ENCODE measurements at regions not wholly inside any gene's neighbourhood (a gene's known extent, or its start where the extent isn't known, plus 50 kb on each side); places are given as distances from the start of the nearest gene placed in this dataset.

DNA sequence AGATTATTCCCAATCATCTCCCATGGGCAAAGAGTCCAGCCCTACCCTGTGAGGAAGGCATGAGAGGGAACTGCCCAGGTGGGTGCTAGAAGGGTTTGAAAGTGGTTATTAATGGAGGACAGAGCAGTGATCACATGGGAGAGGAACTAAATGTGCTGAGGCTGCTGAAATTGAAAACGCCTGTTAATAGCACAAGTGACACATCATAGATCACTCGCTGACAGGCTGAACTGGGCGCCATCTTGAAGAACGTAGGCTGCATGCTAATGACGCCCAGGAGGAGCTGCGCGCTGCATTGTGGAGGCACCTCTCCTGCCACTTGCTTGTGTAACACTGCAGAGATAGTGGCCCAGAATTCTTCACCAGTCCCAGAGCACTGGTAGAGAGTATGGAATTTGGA is 182.9 kb downstream of the KCNA5 start:
- peaks cover 0 to 3% (median 0%) of the 10 kb centered on the region in 4 donors for H3K9me3 ChIP-seq
- no peaks in the 10 kb centered on the region for H3K36me3 ChIP-seq
- H3K4me3 ChIP-seq: no peak overlapping the region
- TF ChIP-seq CTCF (IDR thresholded peaks at IDR 0.05): no peak
- no peak for TF ChIP-seq POLR2A (IDR thresholded peaks at IDR 0.05)
- DNase-seq: no peak
- no peak overlapping the region for H3K27ac ChIP-seq
- H3K4me1 ChIP-seq: no peaks in the 10 kb centered on the region
- no peaks in the 10 kb centered on the region for H3K27me3 ChIP-seq

DNA sequence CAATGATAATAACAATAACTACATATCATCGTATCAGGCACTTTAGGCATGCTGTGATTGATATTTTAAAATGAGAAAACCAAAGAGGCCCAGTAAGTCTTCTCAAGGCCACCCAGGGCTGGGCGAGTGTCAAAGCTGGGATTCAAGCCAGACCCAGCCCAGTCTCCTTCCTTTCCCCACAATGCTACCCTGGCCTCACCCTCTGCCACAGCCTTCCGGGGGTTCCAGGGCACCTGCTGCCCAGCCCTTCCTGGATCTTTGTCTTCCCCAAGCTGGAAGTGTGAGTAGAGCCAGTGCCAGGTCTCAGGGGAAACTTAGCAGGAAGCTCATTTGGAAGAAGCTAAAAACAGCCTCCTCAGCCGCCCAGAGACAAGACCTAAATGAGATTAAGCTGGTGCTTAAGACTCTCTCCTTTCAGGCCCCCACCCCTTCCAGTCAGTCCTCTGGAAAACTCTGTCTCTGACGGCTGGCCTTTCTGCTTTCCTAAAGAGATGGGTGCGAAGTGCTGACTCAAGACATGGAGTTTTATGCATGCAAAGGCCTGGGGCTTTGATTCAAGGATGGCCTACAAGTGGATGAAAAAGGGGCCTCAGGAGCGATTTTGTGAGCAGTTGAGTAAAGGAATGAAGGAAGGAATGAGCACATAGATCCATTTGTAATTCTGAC is 184.2 kb downstream of the KCNA5 start:
- no peaks in the 10 kb centered on the region for H3K4me1 ChIP-seq
- no peak overlapping the region for H3K4me3 ChIP-seq
- peaks cover 0 to 3% (median 0%) of the 10 kb centered on the region in 4 donors for H3K9me3 ChIP-seq
- no peaks in the 10 kb centered on the region for H3K36me3 ChIP-seq
- H3K27ac ChIP-seq: no peak overlapping the region
- no peaks in the 10 kb centered on the region for H3K27me3 ChIP-seq
- no peak for DNase-seq
- TF ChIP-seq POLR2A (IDR thresholded peaks at IDR 0.05) (no peak), CTCF (IDR thresholded peaks at IDR 0.05) (no peak)

DNA sequence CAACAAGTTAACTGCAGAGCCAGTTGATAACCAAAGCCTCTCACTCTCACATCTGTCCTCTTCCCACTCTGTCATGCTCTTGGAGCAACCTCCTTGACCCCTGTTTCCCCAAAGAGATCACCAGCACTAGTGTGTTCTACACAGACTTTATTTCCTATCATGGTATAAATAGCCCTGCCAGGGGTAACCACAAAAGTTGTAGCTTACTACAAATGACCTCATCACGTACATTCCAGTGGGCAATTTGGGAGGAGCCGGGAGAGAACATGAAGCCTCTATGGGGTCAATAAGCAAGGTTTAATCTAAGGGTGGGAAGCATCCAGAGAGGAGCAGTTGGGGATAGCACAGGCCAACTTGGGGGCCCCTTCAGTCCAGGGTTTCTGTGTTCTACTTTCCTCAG is 186.5 kb downstream of the KCNA5 start:
- DNase-seq: no peak
- Histone ChIP-seq H3K36me3 (no peaks in the 10 kb centered on the region), H3K27ac (no peak overlapping the region), H3K4me3 (no peak overlapping the region), H3K27me3 (no peaks in the 10 kb centered on the region), H3K9me3 (peaks cover 0 to 3% (median 0%) of the 10 kb centered on the region in 4 donors), H3K4me1 (no peaks in the 10 kb centered on the region)
- TF ChIP-seq CTCF (IDR thresholded peaks at IDR 0.05) (no peak), POLR2A (IDR thresholded peaks at IDR 0.05) (no peak)

DNA sequence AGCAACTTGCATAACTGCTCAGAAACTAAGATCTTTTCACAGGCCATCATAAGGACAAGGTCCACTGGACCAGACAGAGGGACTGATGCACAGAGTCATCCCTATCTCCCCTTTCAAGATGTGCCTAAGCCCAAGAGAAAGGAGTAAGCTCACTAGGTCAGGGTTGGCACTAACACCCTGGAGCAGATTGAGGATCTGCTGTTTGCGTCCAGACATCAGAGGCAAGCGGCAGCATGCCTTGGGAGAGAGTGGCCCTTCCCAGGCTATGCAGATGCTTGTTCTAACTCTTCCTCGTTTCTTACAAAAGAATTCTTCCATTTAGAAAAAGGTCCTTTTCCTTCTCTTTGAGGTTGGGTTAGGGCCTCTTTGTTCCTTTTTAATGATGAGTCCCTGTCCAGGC is 187.2 kb downstream of the KCNA5 start:
- Histone ChIP-seq H3K9me3 (peaks cover 0 to 3% (median 0%) of the 10 kb centered on the region in 4 donors), H3K4me3 (no peak overlapping the region), H3K27ac (no peak overlapping the region), H3K27me3 (no peaks in the 10 kb centered on the region), H3K36me3 (no peaks in the 10 kb centered on the region), H3K4me1 (no peaks in the 10 kb centered on the region)
- no peak for TF ChIP-seq CTCF (IDR thresholded peaks at IDR 0.05)
- TF ChIP-seq POLR2A (IDR thresholded peaks at IDR 0.05): no peak
- no peak for DNase-seq

- Histone ChIP-seq H3K4me1 (no peaks in the 10 kb centered on the region), H3K4me3 (no peak overlapping the region), H3K27me3 (no peaks in the 10 kb centered on the region), H3K36me3 (no peaks in the 10 kb centered on the region), H3K27ac (no peak overlapping the region), H3K9me3 (peaks cover 0 to 3% (median 0%) of the 10 kb centered on the region in 4 donors)
- TF ChIP-seq POLR2A (IDR thresholded peaks at IDR 0.05) (no peak), CTCF (IDR thresholded peaks at IDR 0.05) (no peak)
- no peak for DNase-seq
Observed at GRCh38 chr12:5232291-5232690, 188.6 kb downstream of the KCNA5 start.

All from Peyer's patch (tissue), 4 donors.